ENCODE measurements at regions not wholly inside any gene's neighbourhood (a gene's known extent, or its start where the extent isn't known, plus 50 kb on each side); places are given as distances from the start of the nearest gene placed in this dataset.

GRCh38 chr4:82248903-82249632 is 124.7 kb downstream of the HNRNPD start:
- no peak for DNase-seq (ENCODE audit: low read depth, low spot score)
- dilution Hi-C loops (cut with MboI; ENCODE audit: extremely low pct_ligation_motif_present, low sequenced_read_pairs): no loop called here
- no peaks in the 10 kb centered on the region for H3K4me1 ChIP-seq (ENCODE audit: control insufficient read depth, extremely low read depth, insufficient read depth, low read length)
- H2AFZ ChIP-seq (ENCODE audit: control insufficient read depth, low read length): no peak overlapping the region
- H3K79me2 ChIP-seq (ENCODE audit: control insufficient read depth, insufficient read depth, low read length): no peaks in the 10 kb centered on the region
- FAIRE-seq: no peak
- H3K9ac ChIP-seq (ENCODE audit: control insufficient read depth, extremely low read depth, insufficient read depth, low read length): no peak overlapping the region
- H3K4me2 ChIP-seq (ENCODE audit: control insufficient read depth, extremely low read depth, insufficient read depth, low read depth, low read length): no peak overlapping the region
- H3K9me3 ChIP-seq (ENCODE audit: control insufficient read depth, low read depth, low read length): no peaks in the 10 kb centered on the region
- H4K20me1 ChIP-seq (ENCODE audit: control insufficient read depth, extremely low read depth, insufficient read depth, low read length): no peaks in the 10 kb centered on the region
- H3K36me3 ChIP-seq (ENCODE audit: control insufficient read depth in 2 of 2, extremely low read depth in 1 of 2, insufficient read depth in 2 of 2, low read length in 2 of 2): no peaks in the 10 kb centered on the region
- H3K4me3 ChIP-seq (ENCODE audit: control insufficient read depth in 2 of 3, extremely low read depth in 1 of 3, insufficient read depth in 2 of 3, low read depth in 1 of 3, low read length in 3 of 3): no peak overlapping the region
- H3K27me3 ChIP-seq (ENCODE audit: control insufficient read depth, extremely low read depth, insufficient read depth, low read length): no peaks in the 10 kb centered on the region
- no peaks in the 10 kb centered on the region for H3K9me1 ChIP-seq (ENCODE audit: control insufficient read depth, extremely low read depth, insufficient read depth, low read length)
- H3K27ac ChIP-seq (ENCODE audit: control insufficient read depth, insufficient read depth, low read length): no peak overlapping the region
- no peak for TF ChIP-seq CTCF (optimal IDR thresholded peaks at IDR 0.05 in 1 of 3, IDR thresholded peaks at IDR 0.05 in 1 of 3, conservative IDR thresholded peaks at IDR 0.05 in 1 of 3; ENCODE audit: extremely low read depth in 1 of 3, insufficient read depth in 2 of 3, low read length in 3 of 3)

DNA sequence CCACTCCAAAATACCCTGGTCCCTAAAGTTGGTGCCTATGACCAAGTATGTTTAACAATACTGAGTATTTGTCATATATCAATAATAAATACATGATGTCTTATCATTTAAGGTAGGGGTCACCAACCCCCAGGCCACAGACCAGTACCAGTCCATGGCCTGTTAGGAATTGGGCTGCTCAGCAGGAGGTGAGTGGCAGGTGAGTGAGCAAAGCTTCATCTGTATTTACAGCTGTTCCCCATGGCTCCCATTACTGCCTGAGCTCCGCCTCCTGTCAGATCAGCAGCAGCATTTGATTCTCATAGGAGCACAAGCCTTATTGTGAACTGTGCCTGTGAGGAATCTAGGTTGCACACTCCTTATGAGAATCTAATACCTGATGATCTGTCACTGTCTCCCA is 126.2 kb downstream of the HNRNPD start:
- no peak overlapping the region for H3K4me2 ChIP-seq (ENCODE audit: control insufficient read depth, extremely low read depth, insufficient read depth, low read depth, low read length)
- H4K20me1 ChIP-seq (ENCODE audit: control insufficient read depth, extremely low read depth, insufficient read depth, low read length): no peaks in the 10 kb centered on the region
- dilution Hi-C loops (cut with MboI; ENCODE audit: extremely low pct_ligation_motif_present, low sequenced_read_pairs): no loop called here
- TF ChIP-seq EZH2 (IDR thresholded peaks at IDR 0.05; ENCODE audit: low read length) (no peak), CTCF (optimal IDR thresholded peaks at IDR 0.05 in 1 of 3, IDR thresholded peaks at IDR 0.05 in 1 of 3, conservative IDR thresholded peaks at IDR 0.05 in 1 of 3; ENCODE audit: extremely low read depth in 1 of 3, insufficient read depth in 2 of 3, low read length in 3 of 3) (no peak)
- DNase-seq (ENCODE audit: low read depth, low spot score): no peak
- H3K27me3 ChIP-seq (ENCODE audit: control insufficient read depth, extremely low read depth, insufficient read depth, low read length): no peaks in the 10 kb centered on the region
- H3K4me1 ChIP-seq (ENCODE audit: control insufficient read depth, extremely low read depth, insufficient read depth, low read length): no peaks in the 10 kb centered on the region
- H3K9ac ChIP-seq (ENCODE audit: control insufficient read depth, extremely low read depth, insufficient read depth, low read length): no peak overlapping the region
- no peaks in the 10 kb centered on the region for H3K9me1 ChIP-seq (ENCODE audit: control insufficient read depth, extremely low read depth, insufficient read depth, low read length)
- H3K27ac ChIP-seq (ENCODE audit: control insufficient read depth, insufficient read depth, low read length): no peak overlapping the region
- FAIRE-seq: no peak
- no peak overlapping the region for H2AFZ ChIP-seq (ENCODE audit: control insufficient read depth, low read length)
- H3K79me2 ChIP-seq (ENCODE audit: control insufficient read depth, insufficient read depth, low read length): no peaks in the 10 kb centered on the region
- H3K9me3 ChIP-seq (ENCODE audit: control insufficient read depth, low read depth, low read length): no peaks in the 10 kb centered on the region
- H3K36me3 ChIP-seq (ENCODE audit: control insufficient read depth in 2 of 2, extremely low read depth in 1 of 2, insufficient read depth in 2 of 2, low read length in 2 of 2): no peaks in the 10 kb centered on the region
- H3K4me3 ChIP-seq (ENCODE audit: control insufficient read depth in 2 of 3, extremely low read depth in 1 of 3, insufficient read depth in 2 of 3, low read depth in 1 of 3, low read length in 3 of 3): no peak overlapping the region

All from keratinocyte (primary cell).